ENCODE measurements at regions not wholly inside any gene's neighbourhood (a gene's known extent, or its start where the extent isn't known, plus 50 kb on each side); places are given as distances from the start of the nearest gene placed in this dataset.
A peak's percentile ranks its signal among the peaks of the same experiment; 100 is the strongest.

GRCh38 chr12:60981473-60981872 lies 1278.7 kb upstream of the USP15 start:
- Mint-ChIP-seq H3K4me1 (peaks cover 49% of the 10 kb centered on the region), H3K9me3 (peaks cover 33% of the 10 kb centered on the region), H3K27ac (no peak overlapping the region), H3K36me3 (peaks cover 32% of the 10 kb centered on the region), H3K4me3 (no peak overlapping the region), H3K27me3 (ENCODE audit: low read depth) (no peaks in the 10 kb centered on the region)
- TF ChIP-seq ZMAT4 (CRISPR knock-in tag; IDR thresholded peaks at IDR 0.05) (no peak), SMAD3 (CRISPR knock-in tag; IDR thresholded peaks at IDR 0.05; ENCODE audit: borderline replicate concordance) (no peak), PREB (CRISPR knock-in tag; IDR thresholded peaks at IDR 0.05; ENCODE audit: borderline replicate concordance) (no peak), TCF7 (CRISPR knock-in tag; IDR thresholded peaks at IDR 0.05; ENCODE audit: low read depth) (no peak), ZNF416 (CRISPR knock-in tag; IDR thresholded peaks at IDR 0.05) (no peak), RELA (CRISPR knock-in tag; IDR thresholded peaks at IDR 0.05; ENCODE audit: borderline replicate concordance) (no peak)
- peak; percentile 77 for ATAC-seq
- CTCF ChIA-PET: interaction anchor here (0.9 kb wide), 1 partner anchor 45 kb away, joined by 3 read pairs; no protein-coding TSS in a partner anchor
- POLR2A ChIA-PET: no interaction called here
- no peak for DNase-seq (ENCODE audit: low spot score)

GRCh38 chr12:60992087-60992486 lies 1268.1 kb upstream of the USP15 start:
- H3K27ac Mint-ChIP-seq: no peak overlapping the region
- TF ChIP-seq SMAD3 (CRISPR knock-in tag; IDR thresholded peaks at IDR 0.05; ENCODE audit: borderline replicate concordance): no peak
- no peak for TF ChIP-seq FOXP4 (CRISPR knock-in tag; IDR thresholded peaks at IDR 0.05)
- no peak for TF ChIP-seq CBFB (CRISPR knock-in tag; IDR thresholded peaks at IDR 0.05; ENCODE audit: low read depth)
- no peak for TF ChIP-seq E2F1 (CRISPR knock-in tag; IDR thresholded peaks at IDR 0.05)
- TF ChIP-seq ESRRA (CRISPR knock-in tag; IDR thresholded peaks at IDR 0.05; ENCODE audit: borderline replicate concordance): no peak
- TF ChIP-seq SMAD4 (CRISPR knock-in tag; IDR thresholded peaks at IDR 0.05): no peak
- no peak for TF ChIP-seq RORB (CRISPR knock-in tag; IDR thresholded peaks at IDR 0.05)
- no peak for TF ChIP-seq CREB1 (CRISPR knock-in tag; IDR thresholded peaks at IDR 0.05)
- TF ChIP-seq ATF2 (CRISPR knock-in tag; IDR thresholded peaks at IDR 0.05; ENCODE audit: borderline replicate concordance, low read depth): no peak
- no peak for TF ChIP-seq EMX1 (CRISPR knock-in tag; IDR thresholded peaks at IDR 0.05)
- no peak for TF ChIP-seq SP1 (CRISPR knock-in tag; conservative IDR thresholded peaks at IDR 0.05)
- H3K4me1 Mint-ChIP-seq: no peaks in the 10 kb centered on the region
- H3K27me3 Mint-ChIP-seq (ENCODE audit: low read depth): no peaks in the 10 kb centered on the region
- ChIA-PET CTCF (no interaction called here), POLR2A (no interaction called here)
- no peak overlapping the region for H3K4me3 Mint-ChIP-seq
- H3K36me3 Mint-ChIP-seq: no peaks in the 10 kb centered on the region
- no peaks in the 10 kb centered on the region for H3K9me3 Mint-ChIP-seq
- DNase-seq (ENCODE audit: low spot score) (no peak), ATAC-seq (no peak)

GRCh38 chr12:60995256-60995825 lies 1264.9 kb upstream of the USP15 start:
- no peak for TF ChIP-seq ZNF425 (CRISPR knock-in tag; conservative IDR thresholded peaks at IDR 0.05)
- no peak for TF ChIP-seq FOXK1 (CRISPR knock-in tag; IDR thresholded peaks at IDR 0.05)
- no peak overlapping the region for H3K27ac Mint-ChIP-seq
- peaks cover 7% of the 10 kb centered on the region for H3K9me3 Mint-ChIP-seq
- ChIA-PET POLR2A (no interaction called here), CTCF (no interaction called here)
- peaks cover 6% of the 10 kb centered on the region for H3K36me3 Mint-ChIP-seq
- DNase-seq (ENCODE audit: low spot score) (no peak), ATAC-seq (no peak)
- no peak overlapping the region for H3K4me3 Mint-ChIP-seq
- H3K27me3 Mint-ChIP-seq (ENCODE audit: low read depth): no peaks in the 10 kb centered on the region
- no peaks in the 10 kb centered on the region for H3K4me1 Mint-ChIP-seq
